ENCODE measurements at regions not wholly inside any gene's neighbourhood (a gene's known extent, or its start where the extent isn't known, plus 50 kb on each side); places are given as distances from the start of the nearest gene placed in this dataset.

DNA sequence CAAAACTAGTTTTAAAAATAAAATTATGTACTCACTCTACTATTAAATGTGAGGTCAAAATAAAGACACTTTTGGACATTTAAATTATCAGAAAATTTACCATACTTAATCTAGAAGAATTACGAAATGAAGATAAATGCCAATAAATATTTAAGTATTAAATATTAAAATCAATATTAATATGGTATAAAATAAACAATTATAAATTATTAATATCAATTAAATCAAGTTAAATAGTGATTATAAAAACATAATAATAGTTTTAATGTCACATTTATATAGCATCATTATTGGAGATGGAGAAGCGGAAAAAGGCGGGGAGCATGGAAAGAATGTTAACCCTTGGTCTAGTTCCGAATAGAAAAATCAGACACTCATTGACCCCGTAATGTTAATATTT lies 224.3 kb upstream of the MDGA2 start:
- H3K4me1 Mint-ChIP-seq, result no peaks in the 10 kb centered on the region
- DNase-seq (ENCODE audit: low spot score in 2 of 2) (no peak), ATAC-seq (no peak)
- no peak overlapping the region for H3K27ac Mint-ChIP-seq
- no peaks in the 10 kb centered on the region for H3K36me3 Mint-ChIP-seq
- peaks cover 7% of the 10 kb centered on the region for H3K9me3 Mint-ChIP-seq
- no peak overlapping the region for H3K4me3 Mint-ChIP-seq

DNA sequence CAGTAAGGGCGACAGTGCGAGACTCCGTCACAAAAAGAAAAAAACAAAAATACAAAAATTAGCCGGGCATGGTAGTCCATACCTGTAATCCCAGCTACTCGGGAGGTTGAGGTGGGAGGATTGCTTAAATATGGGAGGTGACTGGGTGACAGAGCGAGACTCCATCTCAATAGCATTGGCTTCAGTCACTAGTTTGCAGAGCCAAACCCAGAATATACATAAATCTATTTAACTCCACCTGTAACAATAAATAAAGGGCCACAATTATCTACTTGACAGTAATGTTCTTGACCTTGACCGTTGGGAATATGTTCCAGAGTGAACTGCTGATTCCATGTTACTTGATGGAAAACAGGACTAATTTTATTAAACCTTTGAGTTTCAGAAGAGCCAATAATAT lies 198.9 kb upstream of the MDGA2 start:
- Mint-ChIP-seq H3K27ac (no peak overlapping the region), H3K36me3 (no peaks in the 10 kb centered on the region), H3K4me3 (no peak overlapping the region), H3K4me1 (no peaks in the 10 kb centered on the region), H3K9me3 (peaks cover 17% of the 10 kb centered on the region)
- ATAC-seq (no peak), DNase-seq (ENCODE audit: low spot score in 2 of 2) (no peak)

DNA sequence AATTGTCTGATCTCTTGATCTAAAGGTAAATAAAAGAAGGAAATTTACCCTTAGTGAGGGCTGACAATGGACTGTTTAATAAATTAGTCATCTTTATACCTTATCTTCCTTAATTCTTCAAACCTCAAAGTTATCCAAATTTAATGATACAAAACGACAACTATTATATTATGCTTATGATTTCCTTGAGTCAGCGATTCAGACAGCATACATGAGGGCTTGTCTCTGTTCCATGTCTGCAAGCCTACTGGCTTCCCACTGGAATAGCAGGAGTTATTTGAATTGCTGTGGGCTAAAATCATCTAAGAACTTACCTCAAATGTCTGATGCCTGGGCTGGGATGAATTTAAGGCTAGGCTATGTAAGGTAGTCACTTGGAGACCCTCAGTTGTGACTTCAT lies 197.2 kb upstream of the MDGA2 start:
- no peak for DNase-seq (ENCODE audit: low spot score in 2 of 2)
- H3K27ac Mint-ChIP-seq, result no peak overlapping the region
- H3K9me3 Mint-ChIP-seq, result peaks cover 14% of the 10 kb centered on the region
- no peak for ATAC-seq
- H3K4me1 Mint-ChIP-seq, result no peaks in the 10 kb centered on the region
- H3K4me3 Mint-ChIP-seq, result no peak overlapping the region
- no peaks in the 10 kb centered on the region for H3K36me3 Mint-ChIP-seq

DNA sequence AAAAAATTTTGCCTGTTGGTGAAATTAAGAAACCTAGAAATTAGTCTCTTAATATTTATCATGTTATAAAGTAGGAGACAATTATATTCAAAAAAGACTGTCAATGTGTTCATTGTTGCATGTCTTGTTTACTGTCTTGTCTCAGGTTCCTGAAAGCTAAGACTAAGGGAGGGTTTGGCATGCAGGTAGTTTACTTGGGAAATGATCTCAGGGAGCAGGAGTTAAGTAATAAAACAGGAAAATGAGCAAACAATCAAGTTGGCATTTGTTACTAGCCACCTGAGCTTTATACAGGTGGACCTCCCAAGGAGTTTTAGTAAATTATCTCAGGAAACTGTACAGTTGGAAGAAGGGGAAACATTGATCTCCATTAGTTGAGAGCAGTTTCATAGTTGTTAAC lies 188.0 kb upstream of the MDGA2 start:
- no peak overlapping the region for H3K4me3 Mint-ChIP-seq
- H3K4me1 Mint-ChIP-seq, result no peaks in the 10 kb centered on the region
- DNase-seq (ENCODE audit: low spot score in 2 of 2) (no peak), ATAC-seq (no peak)
- H3K36me3 Mint-ChIP-seq, result no peaks in the 10 kb centered on the region
- no peak overlapping the region for H3K27ac Mint-ChIP-seq
- H3K9me3 Mint-ChIP-seq, result peaks cover 9% of the 10 kb centered on the region

DNA sequence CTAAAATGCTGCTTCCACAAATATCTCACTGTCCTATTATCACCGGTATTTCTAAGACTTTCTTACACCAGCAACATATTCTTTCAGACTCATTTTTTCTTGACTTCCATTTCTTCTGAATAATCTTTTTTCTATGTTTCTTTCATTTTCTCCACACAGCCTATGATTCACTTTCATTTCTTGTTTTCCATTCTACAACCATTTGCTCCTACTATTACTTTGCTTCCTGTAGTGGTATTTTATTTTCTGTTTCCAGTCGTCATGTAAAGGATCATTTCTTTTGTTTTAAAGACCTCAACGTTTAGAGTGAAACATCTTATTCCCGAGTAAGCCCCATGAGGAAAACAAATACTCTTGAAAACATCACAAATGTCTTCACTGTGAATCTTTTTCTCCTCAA lies 182.2 kb upstream of the MDGA2 start:
- Mint-ChIP-seq H3K9me3 (peaks cover 14% of the 10 kb centered on the region), H3K36me3 (no peaks in the 10 kb centered on the region), H3K4me3 (no peak overlapping the region), H3K27ac (no peak overlapping the region), H3K4me1 (no peaks in the 10 kb centered on the region)
- no peak for DNase-seq (ENCODE audit: low spot score in 2 of 2)
- no peak for ATAC-seq

DNA sequence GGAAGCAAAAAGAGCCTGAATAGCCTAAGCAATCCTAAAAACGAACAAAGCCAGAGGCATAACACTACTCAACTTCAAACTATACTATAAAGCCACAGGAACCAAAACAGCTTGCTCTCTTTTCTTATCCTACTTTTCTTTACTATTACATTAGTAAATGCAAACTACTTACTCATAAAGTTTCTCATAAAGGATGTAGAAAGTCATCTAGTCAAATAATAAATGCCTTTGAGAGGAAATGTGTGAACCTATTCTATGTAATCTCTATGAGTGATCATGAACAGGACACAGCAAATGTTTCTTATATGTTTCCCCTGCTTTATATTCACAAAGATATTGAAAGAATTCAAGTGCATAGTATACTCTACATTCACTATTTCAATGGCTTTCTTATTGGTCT lies 176.9 kb upstream of the MDGA2 start:
- peaks cover 6% of the 10 kb centered on the region for H3K9me3 Mint-ChIP-seq
- no peak overlapping the region for H3K27ac Mint-ChIP-seq

DNA sequence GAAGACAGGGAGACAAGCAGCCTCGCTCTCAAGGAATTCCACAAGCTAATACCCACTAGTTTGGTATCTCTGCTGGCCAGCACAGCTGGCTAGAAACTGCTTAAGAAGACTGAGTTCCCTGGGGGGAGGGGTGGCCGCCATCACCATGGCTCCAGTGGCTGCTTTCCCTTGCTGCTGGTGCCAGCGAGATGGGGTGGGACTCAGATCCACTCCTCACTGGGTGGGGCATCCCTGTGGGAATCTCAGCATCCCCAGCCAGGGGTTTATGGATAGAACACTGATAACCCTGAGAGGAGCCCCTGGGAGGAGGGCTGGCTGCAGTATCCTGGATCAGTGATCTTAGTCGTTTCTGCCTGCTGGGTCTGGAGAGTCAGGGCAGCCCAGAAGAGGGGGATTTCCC lies 170.6 kb upstream of the MDGA2 start:
- Mint-ChIP-seq H3K4me1 (no peaks in the 10 kb centered on the region), H3K9me3 (peaks cover 11% of the 10 kb centered on the region), H3K27ac (no peak overlapping the region), H3K36me3 (no peaks in the 10 kb centered on the region), H3K4me3 (no peak overlapping the region)
- no peak for ATAC-seq
- DNase-seq (ENCODE audit: low spot score in 2 of 2), result no peak

More for the DNA sequence above, 176.9 kb upstream of the MDGA2 start:
- Mint-ChIP-seq H3K36me3 (no peaks in the 10 kb centered on the region), H3K4me1 (no peaks in the 10 kb centered on the region), H3K4me3 (no peak overlapping the region)
- no peak for DNase-seq (ENCODE audit: low spot score in 2 of 2)
- ATAC-seq, result no peak

DNA sequence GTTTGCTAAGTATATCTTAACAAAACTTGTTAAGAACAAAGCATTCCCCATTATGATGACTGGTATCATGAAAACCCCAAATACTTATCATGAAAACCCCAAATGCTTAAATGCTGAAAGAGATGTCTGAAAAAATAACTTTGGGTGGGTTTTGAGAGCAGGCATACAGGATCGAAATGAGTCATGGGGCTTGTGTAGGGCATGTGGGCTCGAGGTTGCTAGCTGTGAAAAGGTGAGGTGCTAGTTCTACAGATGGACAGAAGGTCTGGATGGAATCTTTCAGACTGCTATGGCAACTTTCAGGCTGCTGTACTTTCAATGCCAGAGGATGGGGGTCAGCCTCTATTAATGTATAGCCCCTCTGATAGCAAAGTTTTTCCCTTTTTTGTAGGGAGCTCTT lies 167.8 kb upstream of the MDGA2 start:
- H3K4me1 Mint-ChIP-seq, result no peaks in the 10 kb centered on the region
- ATAC-seq (no peak), DNase-seq (ENCODE audit: low spot score in 2 of 2) (no peak)
- no peak overlapping the region for H3K4me3 Mint-ChIP-seq
- H3K9me3 Mint-ChIP-seq, result peaks cover 5% of the 10 kb centered on the region
- H3K36me3 Mint-ChIP-seq, result no peaks in the 10 kb centered on the region
- H3K27ac Mint-ChIP-seq, result no peak overlapping the region

DNA sequence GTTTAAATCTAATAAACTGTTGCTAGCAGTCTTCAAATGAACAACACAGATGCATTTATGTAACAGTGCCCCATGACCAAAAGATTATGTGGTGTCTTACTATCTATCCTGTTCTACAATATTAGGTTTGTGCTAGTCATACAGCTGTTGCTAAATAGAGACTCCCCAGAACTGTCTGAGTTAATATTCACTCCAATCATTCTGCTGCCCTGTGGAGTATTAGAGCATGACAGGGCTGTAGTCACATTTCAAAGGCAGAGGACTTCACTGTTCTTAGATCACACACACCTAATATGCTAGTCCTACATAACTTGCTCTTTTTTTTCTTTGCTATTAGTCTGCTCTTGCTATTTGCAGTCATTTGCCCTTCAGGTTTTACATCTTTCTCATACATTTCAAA lies 157.6 kb upstream of the MDGA2 start:
- H3K27ac Mint-ChIP-seq, result no peak overlapping the region

DNA sequence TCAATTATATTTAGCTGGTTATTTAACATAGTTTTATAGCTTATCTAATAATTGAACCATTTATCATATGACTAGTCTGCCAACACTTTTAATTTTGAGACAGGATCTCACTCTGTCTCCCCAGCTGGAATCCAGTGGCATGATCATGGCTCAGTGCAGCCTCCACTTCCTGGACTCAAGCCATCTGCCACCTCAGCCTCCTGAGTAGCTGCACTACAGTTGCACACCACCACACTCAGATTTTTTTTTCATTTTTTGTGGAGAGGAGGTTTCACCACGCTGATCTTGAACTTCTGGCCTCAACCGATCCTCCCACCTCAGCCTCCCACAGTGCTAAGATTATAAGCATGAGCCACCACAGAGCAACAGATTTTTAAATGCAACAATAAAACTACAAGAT lies 151.4 kb upstream of the MDGA2 start:
- Mint-ChIP-seq H3K4me3 (no peak overlapping the region), H3K4me1 (no peaks in the 10 kb centered on the region), H3K9me3 (peaks cover 3% of the 10 kb centered on the region), H3K36me3 (no peaks in the 10 kb centered on the region), H3K27ac (no peak overlapping the region)
- no peak for ATAC-seq
- no peak for DNase-seq (ENCODE audit: low spot score in 2 of 2)

More for the DNA sequence above, 157.6 kb upstream of the MDGA2 start:
- no peak overlapping the region for H3K4me3 Mint-ChIP-seq
- H3K36me3 Mint-ChIP-seq, result no peaks in the 10 kb centered on the region
- DNase-seq (ENCODE audit: low spot score in 2 of 2), result no peak
- peaks cover 3% of the 10 kb centered on the region for H3K9me3 Mint-ChIP-seq
- ATAC-seq, result no peak
- no peaks in the 10 kb centered on the region for H3K4me1 Mint-ChIP-seq

DNA sequence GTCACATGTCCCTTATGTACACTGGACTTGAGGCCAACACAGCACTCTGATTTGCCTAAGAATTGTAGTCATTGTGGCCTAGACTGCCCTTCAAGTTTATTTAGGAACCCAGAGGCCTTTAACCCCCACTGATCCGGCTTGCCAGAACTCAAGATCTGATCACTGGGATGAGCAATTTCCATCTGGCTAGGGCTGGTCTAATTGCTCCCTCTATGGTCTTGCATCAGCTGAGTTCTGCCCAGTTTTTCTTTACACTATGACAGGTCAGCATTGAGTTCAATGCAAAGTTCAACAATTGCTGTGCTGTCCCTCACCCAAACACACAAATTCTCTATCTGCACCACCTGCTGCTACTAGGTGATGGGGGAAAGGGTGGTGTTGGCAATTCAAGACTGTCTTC lies 146.9 kb upstream of the MDGA2 start:
- H3K36me3 Mint-ChIP-seq, result no peaks in the 10 kb centered on the region
- H3K27ac Mint-ChIP-seq, result no peak overlapping the region
- no peak overlapping the region for H3K4me3 Mint-ChIP-seq
- ATAC-seq (no peak), DNase-seq (ENCODE audit: low spot score in 2 of 2) (no peak)
- no peaks in the 10 kb centered on the region for H3K4me1 Mint-ChIP-seq
- peaks cover 18% of the 10 kb centered on the region for H3K9me3 Mint-ChIP-seq

DNA sequence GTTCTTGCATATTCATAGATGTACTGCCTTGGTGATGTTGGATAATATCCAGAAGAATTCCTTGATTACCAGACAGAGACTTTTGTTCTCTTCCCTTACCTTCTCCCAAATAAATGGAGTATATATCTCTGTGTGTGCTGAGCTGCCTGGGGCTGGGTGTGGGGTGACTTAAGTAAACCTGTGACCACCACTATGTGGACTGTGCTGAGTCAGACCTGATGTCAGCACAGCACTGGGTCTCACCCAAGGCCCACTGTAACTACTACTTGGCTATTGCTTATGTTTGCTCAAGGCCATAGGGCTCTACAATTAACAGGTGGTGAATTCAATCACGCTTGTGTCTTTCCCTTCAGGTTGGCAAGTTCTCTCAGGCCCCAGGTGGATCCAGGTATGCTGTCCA lies 145.7 kb upstream of the MDGA2 start:
- no peak overlapping the region for H3K27ac Mint-ChIP-seq
- no peak overlapping the region for H3K4me3 Mint-ChIP-seq
- no peak for ATAC-seq

DNA sequence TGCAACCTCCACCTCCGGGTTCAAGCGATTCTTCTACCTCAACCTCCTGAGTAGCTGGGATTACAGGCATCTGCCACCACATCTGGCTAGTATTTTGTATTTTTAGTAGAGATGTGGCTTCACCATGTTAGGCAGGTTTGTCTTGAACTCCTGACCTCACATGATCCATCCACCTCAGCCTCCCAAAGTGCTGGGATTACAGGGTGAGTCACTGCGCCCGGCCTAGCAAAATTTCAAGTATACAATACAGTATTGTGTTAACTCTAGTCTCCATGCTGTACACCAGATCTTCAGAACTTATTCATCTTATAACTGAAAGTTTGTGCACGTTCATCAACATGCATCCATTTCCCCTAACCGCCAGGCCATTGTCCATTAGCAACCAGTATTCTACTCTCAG lies 115.1 kb upstream of the MDGA2 start:
- ATAC-seq, result no peak
- H3K4me3 Mint-ChIP-seq, result no peak overlapping the region
- no peaks in the 10 kb centered on the region for H3K36me3 Mint-ChIP-seq
- no peaks in the 10 kb centered on the region for H3K4me1 Mint-ChIP-seq
- H3K27ac Mint-ChIP-seq, result no peak overlapping the region
- peaks cover 13% of the 10 kb centered on the region for H3K9me3 Mint-ChIP-seq
- DNase-seq (ENCODE audit: low spot score in 2 of 2), result no peak

More for the DNA sequence above, 145.7 kb upstream of the MDGA2 start:
- H3K36me3 Mint-ChIP-seq, result no peaks in the 10 kb centered on the region
- H3K9me3 Mint-ChIP-seq, result peaks cover 23% of the 10 kb centered on the region
- DNase-seq (ENCODE audit: low spot score in 2 of 2), result no peak
- H3K4me1 Mint-ChIP-seq, result no peaks in the 10 kb centered on the region

DNA sequence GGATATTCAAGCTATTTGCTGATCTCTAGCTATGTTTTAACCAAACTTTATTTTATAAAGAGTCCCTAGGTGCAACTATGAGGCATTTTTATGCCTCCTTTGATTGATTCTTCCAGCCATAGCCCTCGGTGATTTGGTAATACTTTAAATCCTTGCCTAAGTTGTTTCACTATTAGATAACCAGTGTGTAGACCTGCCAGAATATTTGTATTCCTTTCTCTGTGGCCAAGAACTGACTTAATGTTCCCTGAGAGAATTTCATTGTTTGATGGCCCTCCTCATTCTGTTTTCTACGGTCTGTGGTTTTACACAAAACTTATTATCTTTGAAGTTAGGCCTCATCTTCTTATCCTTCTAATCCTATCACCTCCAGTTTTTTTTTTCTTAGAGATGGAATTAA lies 109.7 kb upstream of the MDGA2 start:
- H3K4me3 Mint-ChIP-seq, result no peak overlapping the region
- ATAC-seq (no peak), DNase-seq (ENCODE audit: low spot score in 2 of 2) (no peak)
- no peak overlapping the region for H3K27ac Mint-ChIP-seq
- no peaks in the 10 kb centered on the region for H3K4me1 Mint-ChIP-seq
- peaks cover 19% of the 10 kb centered on the region for H3K9me3 Mint-ChIP-seq
- H3K36me3 Mint-ChIP-seq, result no peaks in the 10 kb centered on the region

DNA sequence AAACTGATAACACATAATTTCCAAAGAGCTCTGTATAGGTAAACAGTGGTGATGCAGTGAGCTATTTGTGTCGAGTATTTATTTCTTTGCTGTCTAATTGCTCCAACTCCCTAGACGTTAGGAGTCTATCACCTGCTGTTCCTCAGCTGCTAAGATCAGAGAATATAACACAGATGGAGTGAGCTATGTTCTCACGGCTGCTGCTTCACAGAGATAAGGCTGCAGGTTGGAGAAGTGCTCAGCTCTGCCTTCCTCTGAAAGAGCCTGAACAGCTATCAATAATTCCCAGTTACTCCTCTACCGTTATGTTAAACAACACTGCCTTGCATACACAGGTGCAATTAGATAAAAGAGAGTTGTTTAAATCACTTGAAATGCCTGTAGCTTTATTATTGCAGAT lies 103.2 kb upstream of the MDGA2 start:
- Mint-ChIP-seq H3K36me3 (no peaks in the 10 kb centered on the region), H3K4me3 (no peak overlapping the region), H3K4me1 (no peaks in the 10 kb centered on the region), H3K9me3 (peaks cover 15% of the 10 kb centered on the region), H3K27ac (no peak overlapping the region)
- DNase-seq (ENCODE audit: low spot score in 2 of 2), result no peak
- no peak for ATAC-seq

DNA sequence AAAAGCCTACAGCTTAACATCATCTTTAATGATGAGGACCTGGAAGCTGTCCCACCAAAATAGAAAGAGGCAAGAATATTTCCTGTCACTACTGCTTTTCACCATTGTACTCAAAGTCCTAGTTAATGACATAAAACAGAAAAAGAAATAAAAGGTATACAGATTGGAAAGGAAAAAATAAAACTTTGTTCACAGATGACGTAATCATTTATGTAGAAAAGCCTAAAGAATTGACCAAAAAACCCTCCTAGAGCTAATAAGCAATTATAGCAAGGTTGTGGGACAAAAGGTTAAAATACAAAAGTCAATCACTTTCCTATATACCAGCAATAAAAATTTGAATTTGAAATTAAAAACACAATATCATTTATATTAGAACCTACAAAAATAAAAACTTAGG lies 97.2 kb upstream of the MDGA2 start:
- Mint-ChIP-seq H3K4me1 (no peaks in the 10 kb centered on the region), H3K36me3 (no peaks in the 10 kb centered on the region), H3K4me3 (no peak overlapping the region), H3K27ac (no peak overlapping the region), H3K9me3 (peaks cover 16% of the 10 kb centered on the region)
- no peak for DNase-seq (ENCODE audit: low spot score in 2 of 2)
- no peak for ATAC-seq

DNA sequence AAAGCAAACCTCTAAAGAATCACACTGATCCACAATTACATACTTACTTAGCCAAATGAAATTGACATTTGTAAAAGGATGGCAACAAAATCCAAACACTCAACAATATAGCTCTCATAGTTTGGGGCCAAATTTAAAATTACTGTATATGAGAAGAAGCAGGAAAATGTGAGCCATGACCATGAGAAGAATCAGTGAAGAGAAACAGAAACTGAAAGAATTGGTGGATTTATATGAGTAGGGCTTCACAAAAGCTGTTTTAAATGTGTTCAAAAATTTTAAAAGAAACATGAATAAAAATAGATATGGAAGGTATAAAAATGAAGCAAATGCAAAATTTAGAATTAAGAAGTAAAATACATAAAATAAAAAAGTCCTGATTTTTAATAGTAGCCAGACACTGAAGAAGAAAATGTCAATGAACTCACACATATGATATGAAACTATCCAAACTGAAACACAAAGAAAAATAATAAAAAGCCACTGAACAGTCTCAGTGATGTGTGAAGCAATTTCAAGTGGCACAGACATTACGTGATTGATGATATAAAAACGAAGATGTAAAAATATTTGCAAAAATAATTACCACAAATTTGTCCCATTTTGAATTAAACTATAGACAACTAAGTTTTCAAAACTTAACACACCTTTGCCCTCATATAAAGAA lies 87.9 kb upstream of the MDGA2 start:
- Mint-ChIP-seq H3K27ac (no peak overlapping the region), H3K4me1 (no peaks in the 10 kb centered on the region), H3K36me3 (no peaks in the 10 kb centered on the region), H3K9me3 (peaks cover 23% of the 10 kb centered on the region), H3K4me3 (no peak overlapping the region)
- ATAC-seq (no peak), DNase-seq (ENCODE audit: low spot score in 2 of 2) (no peak)

All from stimulated activated effector memory CD8-positive, alpha-beta T cell treated with anti-CD3 and anti-CD28 coated beads, Interleukin-12 subunit alpha, Interleukin-12 subunit beta, amount 100 ng/mL, for 72 hours (primary cell).